ENCODE measurements at regions not wholly inside any gene's neighbourhood (a gene's known extent, or its start where the extent isn't known, plus 50 kb on each side); places are given as distances from the start of the nearest gene placed in this dataset.

- H2BK12ac ChIP-seq (ENCODE audit: low read depth, low read length), result no peak overlapping the region
- no peak overlapping the region for H2BK5ac ChIP-seq (ENCODE audit: low read depth, low read length)
- H2BK15ac ChIP-seq (ENCODE audit: low read length), result no peak overlapping the region
- no peak overlapping the region for H3K4me2 ChIP-seq (ENCODE audit: insufficient read depth in 1 of 2, low read depth in 2 of 2, low read length in 2 of 2)
- TF ChIP-seq KDM1A (IDR thresholded peaks at IDR 0.05; ENCODE audit: borderline replicate concordance, low read length) (peak; percentile 55; the same call in 1 of the 2 replicates), RXRA (IDR thresholded peaks at IDR 0.05; ENCODE audit: insufficient read depth, low read depth, low read length) (no peak), CBX8 (IDR thresholded peaks at IDR 0.05; ENCODE audit: borderline replicate concordance, low read depth, low read length) (no peak), CEBPB (IDR thresholded peaks at IDR 0.05; ENCODE audit: low read depth, low read length) (no peak)
- no peak overlapping the region for H4K91ac ChIP-seq (replicated peaks; ENCODE audit: insufficient read length, low read length)
- H3K4me1 ChIP-seq (replicated peaks in 1 of 4; ENCODE audit: control insufficient read depth in 3 of 4, insufficient read depth in 4 of 4, low read length in 3 of 4), result peaks cover 0 to 10% (median 7%) of the 10 kb centered on the region in 4 experiments; a peak in 6 of 7 replicates
- no peak overlapping the region for H3K56ac ChIP-seq (replicated peaks; ENCODE audit: insufficient read length, low read depth, low read length)
- H3K79me1 ChIP-seq (ENCODE audit: low read depth, low read length), result no peaks in the 10 kb centered on the region
- H2AK5ac ChIP-seq (ENCODE audit: low read depth, low read length), result no peak overlapping the region
- no peak overlapping the region for H3K4ac ChIP-seq (replicated peaks; ENCODE audit: insufficient read length, low read depth, low read length)
- WGBS, 2 experiments (ENCODE audit: extremely low coverage in 1 of 2, insufficient coverage in 1 of 2, insufficient read length in 1 of 2, insufficient replicate concordance in 2 of 2, low coverage in 1 of 2, low lambda C conversion rate in 2 of 2, missing lambda C conversion rate in 1 of 2), result 98% methylated on average over 3 of the region's 3 CpGs; no CpG with 5 or more reads in 1 of the 2 experiments
- H3K23ac ChIP-seq (ENCODE audit: insufficient read length), result no peak overlapping the region
- no peaks in the 10 kb centered on the region for H3K36me3 ChIP-seq (ENCODE audit: control insufficient read depth in 2 of 4, insufficient read depth in 4 of 4, low read length in 3 of 4)
- no peak overlapping the region for H4K8ac ChIP-seq (ENCODE audit: extremely low read depth, insufficient read depth, low read length)
- POLR2A ChIA-PET (ENCODE audit: partially characterized antibody), result no interaction called here
- no peak overlapping the region for H3K18ac ChIP-seq (ENCODE audit: extremely low read depth, low read length)
- FAIRE-seq (no peak), DNase-seq (ENCODE audit: low read depth in 1 of 2, low spot score in 2 of 2) (no peak)
- no peak overlapping the region for H3K27ac ChIP-seq (ENCODE audit: low read depth, low read length)
- H2BK20ac ChIP-seq (ENCODE audit: low read length), result no peak overlapping the region
- H4K20me1 ChIP-seq (replicated peaks in 1 of 2; ENCODE audit: control insufficient read depth in 1 of 2, insufficient read depth in 2 of 2, low read length in 2 of 2), result no peaks in the 10 kb centered on the region
- H4K5ac ChIP-seq (ENCODE audit: insufficient read length, low read depth, low read length), result no peak overlapping the region
- no peak overlapping the region for H2AFZ ChIP-seq (ENCODE audit: low read length)
- H3K9ac ChIP-seq (replicated peaks in 1 of 4; ENCODE audit: extremely low read depth in 1 of 4, low read depth in 3 of 4, low read length in 3 of 4), result no peak overlapping the region
- H3K4me3 ChIP-seq (ENCODE audit: extremely low read depth in 1 of 4, insufficient read depth in 2 of 4, low read depth in 3 of 4, low read length in 4 of 4), result no peak overlapping the region
- H2BK120ac ChIP-seq (replicated peaks; ENCODE audit: low read depth, low read length), result no peak overlapping the region
- peaks cover 1 to 39% (median 24%) of the 10 kb centered on the region in 4 experiments; a peak in 6 of 7 replicates for H3K27me3 ChIP-seq (replicated peaks in 1 of 4; ENCODE audit: control insufficient read depth in 3 of 4, extremely low read depth in 1 of 4, insufficient read depth in 3 of 4, low read length in 3 of 4)
- peaks cover 5% of the 10 kb centered on the region; the same call in 1 of the 2 replicates for H3K23me2 ChIP-seq (ENCODE audit: low read depth, low read length)
- H3K79me2 ChIP-seq (ENCODE audit: control insufficient read depth in 1 of 2, insufficient read depth in 2 of 2, low read length in 2 of 2), result no peaks in the 10 kb centered on the region
- no peak overlapping the region for H3K14ac ChIP-seq (ENCODE audit: insufficient read length)
- CTCF ChIA-PET (ENCODE audit: partially characterized antibody), result interaction anchor here (0.7 to 0.8 kb wide), 2 partner anchors 18 to 99 kb away, joined by 3 read pairs; no protein-coding TSS in a partner anchor
- H3K9me3 ChIP-seq (ENCODE audit: insufficient read depth in 2 of 2, low read depth in 1 of 2, low read length in 1 of 2), result no peaks in the 10 kb centered on the region
These were observed 165.9 kb upstream of the LRFN2 start for GRCh38 chr6:40753048-40753447.
